ENCODE measurements at regions not wholly inside any gene's neighbourhood (a gene's known extent, or its start where the extent isn't known, plus 50 kb on each side); places are given as distances from the start of the nearest gene placed in this dataset.

DNA sequence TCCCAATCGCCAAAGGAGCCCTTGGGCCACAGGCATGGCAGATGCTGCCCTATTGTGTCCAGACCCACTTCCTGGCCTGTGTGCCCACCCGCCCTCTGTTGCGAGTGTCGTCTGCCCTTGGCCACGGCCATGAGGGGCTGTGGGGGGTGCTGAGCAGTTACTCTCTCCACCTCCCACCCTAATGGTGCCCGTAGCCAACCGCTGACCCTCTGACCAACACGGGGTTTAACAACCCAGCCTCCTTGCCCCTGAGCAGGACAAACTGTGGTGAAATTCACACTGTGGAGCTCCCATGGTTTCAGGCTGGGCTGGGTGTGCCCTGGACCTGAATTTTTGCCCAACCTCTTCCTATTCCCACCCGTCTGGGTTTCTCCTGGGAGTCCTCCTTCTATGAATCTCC, 145.7 kb upstream of the HDAC4 start:
- Histone ChIP-seq H3K36me3 (ENCODE audit: control insufficient read depth, insufficient read depth, low read length) (no peaks in the 10 kb centered on the region), H4K20me1 (replicated peaks; ENCODE audit: control insufficient read depth, insufficient read depth, low read length) (no peaks in the 10 kb centered on the region), H3K9me3 (replicated peaks; ENCODE audit: control insufficient read depth, insufficient read depth, low read depth, low read length) (no peaks in the 10 kb centered on the region), H3K27ac (ENCODE audit: extremely low read depth, low read depth, low read length) (no peak overlapping the region), H3K4me1 (replicated peaks in 1 of 2; ENCODE audit: control insufficient read depth in 2 of 2, insufficient read depth in 2 of 2, low read length in 2 of 2) (no peaks in the 10 kb centered on the region), H3K9me1 (ENCODE audit: control insufficient read depth, insufficient read depth, low read length) (no peaks in the 10 kb centered on the region), H2AFZ (ENCODE audit: low read depth, low read length) (no peak overlapping the region), H3K4me3 (no peak overlapping the region), H3K4me2 (ENCODE audit: insufficient read depth, low read length) (no peak overlapping the region), H3K9ac (ENCODE audit: insufficient read depth in 1 of 2, low read depth in 2 of 2, low read length in 2 of 2) (no peak overlapping the region), H3K27me3 (ENCODE audit: control insufficient read depth in 2 of 2, insufficient read depth in 2 of 2, low read length in 2 of 2) (peaks cover 2 to 47% of the 10 kb centered on the region in 2 experiments; a peak in 3 of 5 replicates), H3K79me2 (ENCODE audit: control insufficient read depth, insufficient read depth, low read length) (no peaks in the 10 kb centered on the region)
- intact Hi-C loops (cut with micrococcal nuclease) (no loop called here), in situ Hi-C loops (cut with MboI) (no loop called here)
- POLR2A ChIA-PET: no interaction called here
- FAIRE-seq (no peak), ATAC-seq (no peak), DNase-seq (ENCODE audit: extremely low read depth in 1 of 4, low spot score in 3 of 4) (no peak)
- 3% methylated on average over 8 of the region's 9 CpGs for WGBS (ENCODE audit: insufficient coverage, low coverage, missing lambda C conversion rate)
- BruUV-seq (replicated peaks): no TSS peak
- CTCF ChIA-PET (ENCODE audit: low intra/inter-chr PET ratio): no interaction called here
- TF ChIP-seq, protein P1, sequence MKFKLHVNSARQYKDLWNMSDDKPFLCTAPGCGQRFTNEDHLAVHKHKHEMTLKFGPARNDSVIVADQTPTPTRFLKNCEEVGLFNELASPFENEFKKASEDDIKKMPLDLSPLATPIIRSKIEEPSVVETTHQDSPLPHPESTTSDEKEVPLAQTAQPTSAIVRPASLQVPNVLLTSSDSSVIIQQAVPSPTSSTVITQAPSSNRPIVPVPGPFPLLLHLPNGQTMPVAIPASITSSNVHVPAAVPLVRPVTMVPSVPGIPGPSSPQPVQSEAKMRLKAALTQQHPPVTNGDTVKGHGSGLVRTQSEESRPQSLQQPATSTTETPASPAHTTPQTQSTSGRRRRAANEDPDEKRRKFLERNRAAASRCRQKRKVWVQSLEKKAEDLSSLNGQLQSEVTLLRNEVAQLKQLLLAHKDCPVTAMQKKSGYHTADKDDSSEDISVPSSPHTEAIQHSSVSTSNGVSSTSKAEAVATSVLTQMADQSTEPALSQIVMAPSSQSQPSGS (CRISPR knock-in tag; IDR thresholded peaks at IDR 0.05): no peak
- TF ChIP-seq, protein P2, sequence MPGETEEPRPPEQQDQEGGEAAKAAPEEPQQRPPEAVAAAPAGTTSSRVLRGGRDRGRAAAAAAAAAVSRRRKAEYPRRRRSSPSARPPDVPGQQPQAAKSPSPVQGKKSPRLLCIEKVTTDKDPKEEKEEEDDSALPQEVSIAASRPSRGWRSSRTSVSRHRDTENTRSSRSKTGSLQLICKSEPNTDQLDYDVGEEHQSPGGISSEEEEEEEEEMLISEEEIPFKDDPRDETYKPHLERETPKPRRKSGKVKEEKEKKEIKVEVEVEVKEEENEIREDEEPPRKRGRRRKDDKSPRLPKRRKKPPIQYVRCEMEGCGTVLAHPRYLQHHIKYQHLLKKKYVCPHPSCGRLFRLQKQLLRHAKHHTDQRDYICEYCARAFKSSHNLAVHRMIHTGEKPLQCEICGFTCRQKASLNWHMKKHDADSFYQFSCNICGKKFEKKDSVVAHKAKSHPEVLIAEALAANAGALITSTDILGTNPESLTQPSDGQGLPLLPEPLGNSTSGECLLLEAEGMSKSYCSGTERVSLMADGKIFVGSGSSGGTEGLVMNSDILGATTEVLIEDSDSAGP (CRISPR knock-in tag; IDR thresholded peaks at IDR 0.05): no peak
- TF ChIP-seq TEAD1 (CRISPR knock-in tag; IDR thresholded peaks at IDR 0.05) (no peak), POLR2A (conservative IDR thresholded peaks at IDR 0.05) (no peak), ZZZ3 (IDR thresholded peaks at IDR 0.05) (no peak), HOXB6 (CRISPR knock-in tag; IDR thresholded peaks at IDR 0.05; ENCODE audit: borderline replicate concordance) (no peak), ETV1 (tag; conservative IDR thresholded peaks at IDR 0.05; ENCODE audit: low read depth) (no peak), POLR2B (IDR thresholded peaks at IDR 0.05; ENCODE audit: low read depth, partially characterized antibody) (no peak), TAF1 (IDR thresholded peaks at IDR 0.05; ENCODE audit: control insufficient read depth, extremely low read depth, insufficient read depth, low read length, severe bottlenecking) (no peak), TCFL5 (CRISPR knock-in tag; conservative IDR thresholded peaks at IDR 0.05) (no peak), TEAD2 (tag; IDR thresholded peaks at IDR 0.05) (no peak), MED1 (CRISPR knock-in tag; IDR thresholded peaks at IDR 0.05; ENCODE audit: borderline replicate concordance) (no peak), HIVEP1 (CRISPR knock-in tag; IDR thresholded peaks at IDR 0.05) (no peak), XRCC4 (IDR thresholded peaks at IDR 0.05; ENCODE audit: extremely low read depth, insufficient read depth, insufficient read length) (no peak)
- TF ChIP-seq, protein P3, sequence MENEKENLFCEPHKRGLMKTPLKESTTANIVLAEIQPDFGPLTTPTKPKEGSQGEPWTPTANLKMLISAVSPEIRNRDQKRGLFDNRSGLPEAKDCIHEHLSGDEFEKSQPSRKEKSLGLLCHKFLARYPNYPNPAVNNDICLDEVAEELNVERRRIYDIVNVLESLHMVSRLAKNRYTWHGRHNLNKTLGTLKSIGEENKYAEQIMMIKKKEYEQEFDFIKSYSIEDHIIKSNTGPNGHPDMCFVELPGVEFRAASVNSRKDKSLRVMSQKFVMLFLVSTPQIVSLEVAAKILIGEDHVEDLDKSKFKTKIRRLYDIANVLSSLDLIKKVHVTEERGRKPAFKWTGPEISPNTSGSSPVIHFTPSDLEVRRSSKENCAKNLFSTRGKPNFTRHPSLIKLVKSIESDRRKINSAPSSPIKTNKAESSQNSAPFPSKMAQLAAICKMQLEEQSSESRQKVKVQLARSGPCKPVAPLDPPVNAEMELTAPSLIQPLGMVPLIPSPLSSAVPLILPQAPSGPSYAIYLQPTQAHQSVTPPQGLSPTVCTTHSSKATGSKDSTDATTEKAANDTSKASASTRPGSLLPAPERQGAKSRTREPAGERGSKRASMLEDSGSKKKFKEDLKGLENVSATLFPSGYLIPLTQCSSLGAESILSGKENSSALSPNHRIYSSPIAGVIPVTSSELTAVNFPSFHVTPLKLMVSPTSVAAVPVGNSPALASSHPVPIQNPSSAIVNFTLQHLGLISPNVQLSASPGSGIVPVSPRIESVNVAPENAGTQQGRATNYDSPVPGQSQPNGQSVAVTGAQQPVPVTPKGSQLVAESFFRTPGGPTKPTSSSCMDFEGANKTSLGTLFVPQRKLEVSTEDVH (IDR thresholded peaks at IDR 0.05; ENCODE audit: low read depth, partially characterized antibody): no peak
- TF ChIP-seq, protein P4, sequence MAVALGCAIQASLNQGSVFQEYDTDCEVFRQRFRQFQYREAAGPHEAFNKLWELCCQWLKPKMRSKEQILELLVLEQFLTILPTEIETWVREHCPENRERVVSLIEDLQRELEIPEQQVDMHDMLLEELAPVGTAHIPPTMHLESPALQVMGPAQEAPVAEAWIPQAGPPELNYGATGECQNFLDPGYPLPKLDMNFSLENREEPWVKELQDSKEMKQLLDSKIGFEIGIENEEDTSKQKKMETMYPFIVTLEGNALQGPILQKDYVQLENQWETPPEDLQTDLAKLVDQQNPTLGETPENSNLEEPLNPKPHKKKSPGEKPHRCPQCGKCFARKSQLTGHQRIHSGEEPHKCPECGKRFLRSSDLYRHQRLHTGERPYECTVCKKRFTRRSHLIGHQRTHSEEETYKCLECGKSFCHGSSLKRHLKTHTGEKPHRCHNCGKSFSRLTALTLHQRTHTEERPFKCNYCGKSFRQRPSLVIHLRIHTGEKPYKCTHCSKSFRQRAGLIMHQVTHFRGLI (CRISPR knock-in tag; IDR thresholded peaks at IDR 0.05): no peak
